MM.1S (cell line): ENCODE measurements at regions not wholly inside any gene's neighbourhood (a gene's known extent, or its start where the extent isn't known, plus 50 kb on each side); places are given as distances from the start of the nearest gene placed in this dataset.

Source experiments
- DNase-seq: peaks from one replicate; pipeline ENCODE4 v3.0.0-alpha.2; 2015
- H2AFZ ChIP-seq: fragments of 300-600 bp; sonication (generic); 2 replicates; pipeline ENCODE4 v1.6.0; 2016; ENCODE audit warnings: antibody characterized with exemption, low read length
- H3F3A ChIP-seq: fragments of 300-600 bp; sonication (generic); 2 replicates; pipeline ENCODE4 v1.6.1; 2016; ENCODE audit warnings: mild to moderate bottlenecking, antibody characterized with exemption, low read length, moderate library complexity, mixed read lengths; ENCODE audit not compliant: insufficient read depth
- H3K27ac ChIP-seq: fragments of 300-600 bp; sonication (generic); 2 replicates; pipeline ENCODE4 v1.5.1; 2016; ENCODE audit warnings: mild to moderate bottlenecking, low read length
- H3K27me3 ChIP-seq: fragments of 300-600 bp; sonication (generic); replicated peaks from 2 replicates; pipeline ENCODE4 v1.6.0; 2016; ENCODE audit warnings: low read length; ENCODE audit not compliant: insufficient read depth
- H3K36me3 ChIP-seq: fragments of 300-600 bp; sonication (generic); replicated peaks from 2 replicates; pipeline ENCODE4 v1.6.1; 2016; ENCODE audit warnings: mild to moderate bottlenecking, low read length, mixed read lengths; ENCODE audit not compliant: insufficient read depth
- H3K4me1 ChIP-seq: fragments of 300-600 bp; sonication (generic); 2 replicates; pipeline ENCODE4 v1.6.1; 2016; ENCODE audit warnings: low read length, mixed read lengths
- H3K4me2 ChIP-seq: fragments of 300-600 bp; sonication (generic); 2 replicates; pipeline ENCODE4 v1.6.0; 2016; ENCODE audit warnings: low read depth, low read length
- H3K4me3 ChIP-seq: fragments of 300-600 bp; sonication (generic); 2 replicates; pipeline ENCODE4 v1.5.1; 2016; ENCODE audit warnings: low read length, mixed read lengths
- H3K79me2 ChIP-seq: fragments of 300-600 bp; sonication (generic); 2 replicates; pipeline ENCODE4 v1.6.1; 2016; ENCODE audit warnings: mixed run types, low read length, mixed read lengths
- H3K9ac ChIP-seq: fragments of 300-600 bp; sonication (generic); 2 replicates; pipeline ENCODE4 v1.6.1; 2016; ENCODE audit warnings: low read length, mixed read lengths
- H3K9me2 ChIP-seq: fragments of 300-600 bp; sonication (generic); replicated peaks from 2 replicates; pipeline ENCODE4 v1.6.1; 2016; ENCODE audit warnings: mild to moderate bottlenecking, low read length, mixed read lengths; ENCODE audit not compliant: insufficient read depth
- H3K9me3 ChIP-seq: fragments of 300-600 bp; sonication (generic); replicated peaks from 2 replicates; pipeline ENCODE4 v1.6.1; 2016; ENCODE audit warnings: mild to moderate bottlenecking, low read length, mixed read lengths; ENCODE audit not compliant: insufficient read depth
- H4K20me1 ChIP-seq: fragments of 300-600 bp; sonication (generic); 2 replicates; pipeline ENCODE4 v1.6.1; 2016; ENCODE audit warnings: mild to moderate bottlenecking, low read length, moderate library complexity, mixed read lengths; ENCODE audit not compliant: insufficient read depth
- CTCF ChIP-seq: fragments of 300-600 bp; sonication (generic); IDR thresholded peaks from 2 replicates; pipeline ENCODE4 v1.5.1; 2016; ENCODE audit warnings: antibody characterized with exemption, low read length, mixed read lengths
- EZH2 ChIP-seq: fragments of 300-600 bp; sonication (generic); optimal IDR thresholded peaks from 2 replicates; pipeline ENCODE3; 2017; ENCODE audit warnings: low read depth, mild to moderate bottlenecking, antibody characterized with exemption, low read length, mixed read lengths
- EZH2phosphoT487 ChIP-seq: fragments of 300-600 bp; sonication (generic); IDR thresholded peaks from 2 replicates; pipeline ENCODE4 v1.6.1; 2018; ENCODE audit warnings: antibody characterized with exemption, low read length

- Histone ChIP-seq H3F3A (no peaks in the 10 kb centered on the region), H3K9ac (no peak overlapping the region), H3K9me3 (no peaks in the 10 kb centered on the region), H3K27me3 (no peaks in the 10 kb centered on the region), H3K79me2 (no peaks in the 10 kb centered on the region), H3K9me2 (no peaks in the 10 kb centered on the region), H2AFZ (no peak overlapping the region), H3K36me3 (no peaks in the 10 kb centered on the region), H3K4me2 (no peak overlapping the region), H3K27ac (no peak overlapping the region), H4K20me1 (no peaks in the 10 kb centered on the region), H3K4me3 (no peak overlapping the region), H3K4me1 (no peaks in the 10 kb centered on the region)
- DNase-seq, result no peak
- TF ChIP-seq EZH2phosphoT487 (no peak), CTCF (no peak), EZH2 (no peak)
Measured at GRCh38 chr7:96589038-96589437, 120.6 kb downstream of the SEM1 start.

- Histone ChIP-seq H3F3A (no peaks in the 10 kb centered on the region), H3K9ac (no peak overlapping the region), H3K9me3 (no peaks in the 10 kb centered on the region), H3K4me2 (no peak overlapping the region), H2AFZ (no peak overlapping the region), H3K9me2 (no peaks in the 10 kb centered on the region), H3K27ac (no peak overlapping the region), H3K79me2 (no peaks in the 10 kb centered on the region), H3K4me1 (no peaks in the 10 kb centered on the region), H3K27me3 (no peaks in the 10 kb centered on the region), H3K36me3 (no peaks in the 10 kb centered on the region), H4K20me1 (no peaks in the 10 kb centered on the region), H3K4me3 (no peak overlapping the region)
- no peak for TF ChIP-seq CTCF
- TF ChIP-seq EZH2, result no peak
- TF ChIP-seq EZH2phosphoT487, result no peak
- DNase-seq, result no peak
Measured at GRCh38 chr7:96579119-96579518, 130.5 kb downstream of the SEM1 start.

GRCh38 chr7:96578606-96579005 lies 131.0 kb downstream of the SEM1 start:
- Histone ChIP-seq H2AFZ (no peak overlapping the region), H3K4me2 (no peak overlapping the region), H3K9me2 (no peaks in the 10 kb centered on the region), H4K20me1 (no peaks in the 10 kb centered on the region), H3K27me3 (no peaks in the 10 kb centered on the region), H3K9ac (no peak overlapping the region), H3F3A (no peaks in the 10 kb centered on the region), H3K79me2 (no peaks in the 10 kb centered on the region), H3K36me3 (no peaks in the 10 kb centered on the region), H3K4me1 (no peaks in the 10 kb centered on the region), H3K9me3 (no peaks in the 10 kb centered on the region), H3K4me3 (no peak overlapping the region), H3K27ac (no peak overlapping the region)
- TF ChIP-seq EZH2 (no peak), CTCF (no peak), EZH2phosphoT487 (no peak)
- no peak for DNase-seq
